HEK293 (cell line): ENCODE measurements at regions not wholly inside any gene's neighbourhood (a gene's known extent, or its start where the extent isn't known, plus 50 kb on each side); places are given as distances from the start of the nearest gene placed in this dataset.

Source experiments
- CTCF ChIA-PET: fragments of 350-600 bp; formaldehyde crosslinking; extraction: SDS; loops from one replicate; lab custom pipeline; 2021; ENCODE audit warnings: antibody characterized with exemption; lab: Yijun Ruan, JAX
- POLR2A ChIA-PET: fragments of 300-600 bp; formaldehyde crosslinking; extraction: SDS; loops from one replicate; lab custom pipeline; 2020; ENCODE audit warnings: antibody characterized with exemption, inconsistent platforms; lab: Yijun Ruan, JAX
- H3K27ac ChIP-seq: fragments of 200-500 bp; sonication (Bioruptor generic); 2 replicates; pipeline ENCODE4 v1.5.1; 2014; ENCODE audit warnings: low read depth, low read length, control low read depth, inconsistent platforms; ENCODE audit errors: extremely low read depth
- H3K36me3 ChIP-seq, 2 experiments: fragments of 200-500 bp in 1 of 2; sonication (Bioruptor generic) in 1 of 2; 1 replicate in 1 of 2; 2 replicates in 1 of 2; pipeline ENCODE4 v1.5.1; 2014 to 2017; ENCODE audit warnings: inconsistent platforms in 2 of 2, low read length in 2 of 2; ENCODE audit not compliant: control insufficient read depth in 2 of 2, insufficient read depth in 1 of 2
- H3K4me1 ChIP-seq: fragments of 200-500 bp; sonication (Bioruptor generic); 2 replicates; pipeline ENCODE4 v1.5.1; 2014; ENCODE audit warnings: mild to moderate bottlenecking, low read length, inconsistent platforms; ENCODE audit not compliant: control insufficient read depth, insufficient read depth
- H3K4me3 ChIP-seq: 2 replicates; pipeline ENCODE4 v1.5.1; 2011; ENCODE audit warnings: low read depth, mild to moderate bottlenecking, control low read depth, low read length, moderate library complexity
- H3K9me3 ChIP-seq: fragments of 200-500 bp; sonication (Bioruptor generic); 2 replicates; pipeline ENCODE4 v1.5.1; 2014; ENCODE audit warnings: low read depth, low read length, inconsistent platforms; ENCODE audit not compliant: control insufficient read depth, insufficient read depth
- CTCF ChIP-seq: fragments of 450-650 bp; formaldehyde crosslinking; IDR thresholded peaks from 2 replicates; pipeline ENCODE4 v1.5.1; 2016; ENCODE audit warnings: missing biosample characterization, missing genetic modification characterization
- GLI4 ChIP-seq: fragments of 450-650 bp; formaldehyde crosslinking; IDR thresholded peaks from 2 replicates; pipeline ENCODE4 v1.5.1; 2016; ENCODE audit warnings: missing biosample characterization, missing genetic modification characterization
- HOXC10 ChIP-seq: sonication (generic); formaldehyde crosslinking; IDR thresholded peaks from 2 replicates; pipeline ENCODE4 v1.8.1; 2023; ENCODE audit warnings: mild to moderate bottlenecking, missing genetic modification reagents
- KLF17 ChIP-seq: fragments of 450-650 bp; formaldehyde crosslinking; IDR thresholded peaks from 2 replicates; pipeline ENCODE4 v1.5.1; 2016; ENCODE audit warnings: missing biosample characterization, missing genetic modification characterization
- MYNN ChIP-seq: fragments of 450-650 bp; formaldehyde crosslinking; IDR thresholded peaks from 2 replicates; pipeline ENCODE4 v1.5.1; 2016; ENCODE audit warnings: missing biosample characterization, missing genetic modification characterization, borderline replicate concordance
- SALL2 ChIP-seq: fragments of 450-650 bp; formaldehyde crosslinking; IDR thresholded peaks from 2 replicates; pipeline ENCODE4 v1.5.0; 2017; ENCODE audit warnings: missing biosample characterization, mild to moderate bottlenecking, missing genetic modification characterization, borderline replicate concordance
- TRIM28 ChIP-seq: IDR thresholded peaks from 2 replicates; pipeline ENCODE4 v1.6.1; 2011; ENCODE audit warnings: low read length, control low read depth, borderline replicate concordance
- ZBTB10 ChIP-seq: fragments of 450-650 bp; formaldehyde crosslinking; IDR thresholded peaks from 2 replicates; pipeline ENCODE4 v1.5.1; 2016; ENCODE audit warnings: missing biosample characterization, missing genetic modification characterization
- ZBTB6 ChIP-seq: fragments of 450-650 bp; formaldehyde crosslinking; IDR thresholded peaks from 2 replicates; pipeline ENCODE4 v1.5.1; 2017; ENCODE audit warnings: missing biosample characterization, missing genetic modification characterization
- ZEB2 ChIP-seq: fragments of 450-650 bp; formaldehyde crosslinking; IDR thresholded peaks from 2 replicates; pipeline ENCODE4 v1.5.1; 2016; ENCODE audit warnings: missing biosample characterization, missing genetic modification characterization
- ZNF184 ChIP-seq: fragments of 450-650 bp; IDR thresholded peaks from 2 replicates; pipeline ENCODE4 v1.5.1; 2018; ENCODE audit warnings: missing biosample characterization, mild to moderate bottlenecking, missing genetic modification characterization
- ZNF24 ChIP-seq: fragments of 450-650 bp; formaldehyde crosslinking; IDR thresholded peaks from 2 replicates; pipeline ENCODE4 v1.5.1; 2016; ENCODE audit warnings: missing biosample characterization, missing genetic modification characterization
- ZNF274 ChIP-seq, 2 experiments: fragments of 200-500 bp in 1 of 2; fragments of 450-650 bp in 1 of 2; sonication (Bioruptor generic) in 1 of 2; formaldehyde crosslinking in 1 of 2; IDR thresholded peaks; 2 replicates each; pipeline versions ENCODE4 v1.5.1 to v1.6.1; 2014 to 2016; ENCODE audit warnings: borderline replicate concordance in 1 of 2, inconsistent platforms in 1 of 2, low read length in 1 of 2, missing biosample characterization in 1 of 2, missing genetic modification characterization in 1 of 2
- ZNF292 ChIP-seq: fragments of 450-650 bp; formaldehyde crosslinking; IDR thresholded peaks from 2 replicates; pipeline ENCODE4 v1.5.1; 2016; ENCODE audit warnings: low read depth, missing biosample characterization, missing genetic modification characterization, borderline replicate concordance
- ZNF433 ChIP-seq: fragments of 450-650 bp; formaldehyde crosslinking; IDR thresholded peaks from 2 replicates; pipeline ENCODE4 v1.5.1; 2016; ENCODE audit warnings: missing biosample characterization, missing genetic modification characterization, low read depth
- ZNF514 ChIP-seq: fragments of 450-650 bp; formaldehyde crosslinking; IDR thresholded peaks from 2 replicates; pipeline ENCODE4 v1.5.1; 2016; ENCODE audit warnings: missing biosample characterization, missing genetic modification characterization
- ZNF654 ChIP-seq: fragments of 450-650 bp; formaldehyde crosslinking; IDR thresholded peaks from 2 replicates; pipeline ENCODE4 v1.5.1; 2016; ENCODE audit warnings: low read depth, missing biosample characterization, missing genetic modification characterization
- ZNF704 ChIP-seq: fragments of 450-650 bp; formaldehyde crosslinking; IDR thresholded peaks from 2 replicates; pipeline ENCODE4 v1.5.1; 2016; ENCODE audit warnings: missing biosample characterization, missing genetic modification characterization

GRCh38 chr13:26910754-26911465 lies 150.3 kb upstream of the GPR12 start (continued):
- TF ChIP-seq ZEB2 (tag by site-specific recombination) (no peak), KLF17 (no peak)

- H3K4me3 ChIP-seq: no peak overlapping the region
- no peaks in the 10 kb centered on the region for H3K9me3 ChIP-seq
- H3K36me3 ChIP-seq: no peaks in the 10 kb centered on the region
- CTCF ChIA-PET: interaction anchor here (0.6 to 0.7 kb wide), 2 partner anchors 405 to 747 kb away, joined by 3 to 4 read pairs; no protein-coding TSS in a partner anchor
- H3K4me1 ChIP-seq: no peaks in the 10 kb centered on the region
- POLR2A ChIA-PET: no interaction called here
- TF ChIP-seq ZBTB10 (tag by site-specific recombination) (no peak), GLI4 (tag by site-specific recombination) (no peak), CTCF (tag by site-specific recombination) (no peak), ZNF514 (tag by site-specific recombination) (no peak), HOXC10 (no peak), ZNF654 (tag by site-specific recombination) (no peak), ZNF292 (no peak), SALL2 (no peak), TRIM28 (no peak), ZNF184 (tag by site-specific recombination) (no peak), ZBTB6 (tag by site-specific recombination) (no peak), ZNF24 (no peak), ZNF274 (IDR thresholded peaks at IDR 0.05; ENCODE audit: low read length) (no peak), ZNF274 (tag by site-specific recombination; IDR thresholded peaks at IDR 0.05; ENCODE audit: borderline replicate concordance) (no peak), ZNF704 (tag by site-specific recombination) (no peak), MYNN (tag by site-specific recombination) (no peak), ZNF433 (tag by site-specific recombination) (no peak)
- TF ChIP-seq, all 188 proteins: peak for 0
- no peak overlapping the region for H3K27ac ChIP-seq
Observed at GRCh38 chr13:26909477-26909876, 148.9 kb upstream of the GPR12 start.
